ENCODE measurements at regions not wholly inside any gene's neighbourhood (a gene's known extent, or its start where the extent isn't known, plus 50 kb on each side); places are given as distances from the start of the nearest gene placed in this dataset.

DNA sequence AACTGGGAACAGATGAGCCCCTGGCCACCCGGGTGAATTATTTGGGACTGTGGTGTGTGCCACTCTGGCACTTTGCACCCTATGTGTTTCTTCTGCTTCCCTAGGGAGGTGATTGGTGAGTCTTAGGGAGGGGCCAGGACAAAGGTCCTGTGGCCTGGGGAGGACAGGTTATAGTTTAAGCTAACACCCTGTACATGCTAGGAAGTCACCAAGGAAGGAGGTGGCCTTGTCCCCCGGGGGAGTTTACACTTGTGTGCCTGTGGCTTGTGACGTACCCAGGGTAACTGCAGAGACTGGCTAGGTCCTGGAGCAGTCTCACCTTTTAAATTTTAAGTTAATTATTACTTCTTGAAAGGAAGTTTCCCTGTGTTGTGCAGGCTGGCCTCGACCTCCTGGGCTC lies 196.2 kb downstream of the BAMBI start (continued):
- TF ChIP-seq EP300 (IDR thresholded peaks at IDR 0.05; ENCODE audit: borderline replicate concordance in 1 of 2, control insufficient read depth in 1 of 2, low read depth in 2 of 2, low read length in 2 of 2) = no peak

DNA sequence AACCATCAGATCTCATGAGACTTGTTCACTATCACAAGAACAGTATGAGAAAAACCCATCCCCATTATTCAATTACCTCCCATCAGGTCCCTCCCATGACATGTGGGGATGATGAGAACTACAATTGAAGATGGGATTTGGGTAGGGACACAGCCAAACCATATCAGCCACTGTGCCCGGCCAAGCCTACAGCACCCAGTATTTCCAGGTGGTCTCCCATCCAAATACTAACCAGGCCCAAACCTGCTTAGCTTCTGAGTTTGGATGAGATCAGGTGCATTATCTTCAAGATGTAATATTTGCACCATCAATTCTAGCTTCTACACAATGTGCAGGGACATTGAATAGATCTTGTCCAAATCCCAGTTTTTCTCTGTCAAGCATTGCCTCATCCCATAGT lies 196.9 kb downstream of the BAMBI start:
- ChIA-PET RAD21 (ENCODE audit: unreplicated experiment) (no interaction called here), POLR2A (no interaction called here), CTCF (no interaction called here), SMC1A (ENCODE audit: uncharacterized antibody, unreplicated experiment) (no interaction called here)
- Histone ChIP-seq H3K27ac (ENCODE audit: control insufficient read depth, insufficient read depth) (no peak overlapping the region), H3K27me3 (replicated peaks in 1 of 2; ENCODE audit: control insufficient read depth in 2 of 2, insufficient read depth in 2 of 2, low read length in 1 of 2) (no peaks in the 10 kb centered on the region), H3K36me3 (ENCODE audit: control insufficient read depth in 2 of 2, insufficient read depth in 2 of 2, low read length in 1 of 2) (no peaks in the 10 kb centered on the region), H3K4me2 (ENCODE audit: control insufficient read depth, insufficient read depth) (no peak overlapping the region), H3K4me1 (ENCODE audit: control insufficient read depth, insufficient read depth, low read length) (no peaks in the 10 kb centered on the region), H3K79me2 (ENCODE audit: control insufficient read depth, insufficient read depth, low read length) (no peaks in the 10 kb centered on the region), H2AFZ (ENCODE audit: control insufficient read depth, low read depth, low read length) (no peak overlapping the region), H4K20me1 (ENCODE audit: control insufficient read depth, insufficient read depth) (no peaks in the 10 kb centered on the region), H3K9ac (ENCODE audit: control insufficient read depth, insufficient read depth, low read length) (no peak overlapping the region), H3K4me3 (no peak overlapping the region), H3K9me3 (replicated peaks; ENCODE audit: control insufficient read depth, insufficient read depth, low read length) (no peaks in the 10 kb centered on the region)
- DNase-seq (ENCODE audit: low read depth, low spot score) = no peak
- in situ Hi-C loops (cut with MboI) (no loop called here), intact Hi-C loops (cut with micrococcal nuclease; ENCODE audit: unreplicated experiment) (no loop called here)
- BruUV-seq (replicated peaks) = no TSS peak
- no peak for ATAC-seq
- no peak for FAIRE-seq
- no peak for TF ChIP-seq MEF2A (IDR thresholded peaks at IDR 0.05; ENCODE audit: insufficient read depth, low read depth, low read length)
- TF ChIP-seq, protein P1, sequence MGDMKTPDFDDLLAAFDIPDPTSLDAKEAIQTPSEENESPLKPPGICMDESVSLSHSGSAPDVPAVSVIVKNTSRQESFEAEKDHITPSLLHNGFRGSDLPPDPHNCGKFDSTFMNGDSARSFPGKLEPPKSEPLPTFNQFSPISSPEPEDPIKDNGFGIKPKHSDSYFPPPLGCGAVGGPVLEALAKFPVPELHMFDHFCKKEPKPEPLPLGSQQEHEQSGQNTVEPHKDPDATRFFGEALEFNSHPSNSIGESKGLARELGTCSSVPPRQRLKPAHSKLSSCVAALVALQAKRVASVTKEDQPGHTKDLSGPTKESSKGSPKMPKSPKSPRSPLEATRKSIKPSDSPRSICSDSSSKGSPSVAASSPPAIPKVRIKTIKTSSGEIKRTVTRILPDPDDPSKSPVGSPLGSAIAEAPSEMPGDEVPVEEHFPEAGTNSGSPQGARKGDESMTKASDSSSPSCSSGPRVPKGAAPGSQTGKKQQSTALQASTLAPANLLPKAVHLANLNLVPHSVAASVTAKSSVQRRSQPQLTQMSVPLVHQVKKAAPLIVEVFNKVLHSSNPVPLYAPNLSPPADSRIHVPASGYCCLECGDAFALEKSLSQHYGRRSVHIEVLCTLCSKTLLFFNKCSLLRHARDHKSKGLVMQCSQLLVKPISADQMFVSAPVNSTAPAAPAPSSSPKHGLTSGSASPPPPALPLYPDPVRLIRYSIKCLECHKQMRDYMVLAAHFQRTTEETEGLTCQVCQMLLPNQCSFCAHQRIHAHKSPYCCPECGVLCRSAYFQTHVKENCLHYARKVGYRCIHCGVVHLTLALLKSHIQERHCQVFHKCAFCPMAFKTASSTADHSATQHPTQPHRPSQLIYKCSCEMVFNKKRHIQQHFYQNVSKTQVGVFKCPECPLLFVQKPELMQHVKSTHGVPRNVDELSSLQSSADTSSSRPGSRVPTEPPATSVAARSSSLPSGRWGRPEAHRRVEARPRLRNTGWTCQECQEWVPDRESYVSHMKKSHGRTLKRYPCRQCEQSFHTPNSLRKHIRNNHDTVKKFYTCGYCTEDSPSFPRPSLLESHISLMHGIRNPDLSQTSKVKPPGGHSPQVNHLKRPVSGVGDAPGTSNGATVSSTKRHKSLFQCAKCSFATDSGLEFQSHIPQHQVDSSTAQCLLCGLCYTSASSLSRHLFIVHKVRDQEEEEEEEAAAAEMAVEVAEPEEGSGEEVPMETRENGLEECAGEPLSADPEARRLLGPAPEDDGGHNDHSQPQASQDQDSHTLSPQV (IDR thresholded peaks at IDR 0.05) = no peak
- TF ChIP-seq ZZZ3 (IDR thresholded peaks at IDR 0.05; ENCODE audit: control insufficient read depth, insufficient read length, low read depth) = no peak
- TF ChIP-seq ZNF274 (IDR thresholded peaks at IDR 0.05; ENCODE audit: insufficient read depth, insufficient read length) = no peak
- no peak for TF ChIP-seq HCFC1 (IDR thresholded peaks at IDR 0.05; ENCODE audit: low read length)
- no peak for TF ChIP-seq CHD4 (IDR thresholded peaks at IDR 0.05)
- TF ChIP-seq BMI1 (IDR thresholded peaks at IDR 0.05; ENCODE audit: borderline replicate concordance) = no peak
- no peak for TF ChIP-seq RUNX3 (IDR thresholded peaks at IDR 0.05; ENCODE audit: low read length)
- no peak for TF ChIP-seq NBN (IDR thresholded peaks at IDR 0.05)
- TF ChIP-seq RFX5 (IDR thresholded peaks at IDR 0.05; ENCODE audit: low read depth, low read length) = no peak
- no peak for TF ChIP-seq KDM1A (IDR thresholded peaks at IDR 0.05; ENCODE audit: borderline replicate concordance)
- no peak for TF ChIP-seq RCOR1 (conservative IDR thresholded peaks at IDR 0.05; ENCODE audit: low read depth, low read length)
- TF ChIP-seq CEBPB (IDR thresholded peaks at IDR 0.05; ENCODE audit: borderline replicate concordance in 1 of 2, low read depth in 2 of 2, low read length in 2 of 2) = no peak
- 54% methylated on average over 1 of the region's 1 CpG for WGBS (ENCODE audit: insufficient coverage, insufficient replicate concordance, low lambda C conversion rate, missing lambda C conversion rate)

Measured in GM12878 (cell line).